ENCODE measurements at regions not wholly inside any gene's neighbourhood (a gene's known extent, or its start where the extent isn't known, plus 50 kb on each side); places are given as distances from the start of the nearest gene placed in this dataset.

- Histone ChIP-seq H3K4me3 (ENCODE audit: low read depth in 1 of 2, low read length in 1 of 2) (no peak overlapping the region), H3K9me3 (no peaks in the 10 kb centered on the region)
- no peak for TF ChIP-seq CTCF (IDR thresholded peaks at IDR 0.05)
Observed at GRCh38 chr1:190029441-190029840, 448.2 kb downstream of the BRINP3 start.

GRCh38 chr1:190043655-190044054 lies 434.0 kb downstream of the BRINP3 start:
- no peaks in the 10 kb centered on the region for H3K9me3 ChIP-seq
- no peaks in the 10 kb centered on the region for H3K27me3 ChIP-seq
- no peak overlapping the region for H3K4me3 ChIP-seq (ENCODE audit: low read depth in 1 of 2, low read length in 1 of 2)
- H3K4me1 ChIP-seq (ENCODE audit: control insufficient read depth in 1 of 2, insufficient read depth in 1 of 2, low read depth in 1 of 2, low read length in 1 of 2): no peaks in the 10 kb centered on the region
- TF ChIP-seq CTCF (IDR thresholded peaks at IDR 0.05): no peak
- H3K36me3 ChIP-seq: no peaks in the 10 kb centered on the region
- H3K27ac ChIP-seq: no peak overlapping the region

More at GRCh38 chr1:190029441-190029840, 448.2 kb downstream of the BRINP3 start:
- Histone ChIP-seq H3K36me3 (no peaks in the 10 kb centered on the region), H3K27me3 (no peaks in the 10 kb centered on the region), H3K27ac (no peak overlapping the region), H3K4me1 (ENCODE audit: control insufficient read depth in 1 of 2, insufficient read depth in 1 of 2, low read depth in 1 of 2, low read length in 1 of 2) (no peaks in the 10 kb centered on the region)

- no peaks in the 10 kb centered on the region for H3K36me3 ChIP-seq
- no peak overlapping the region for H3K27ac ChIP-seq
- H3K27me3 ChIP-seq: no peaks in the 10 kb centered on the region
- no peaks in the 10 kb centered on the region for H3K4me1 ChIP-seq (ENCODE audit: control insufficient read depth in 1 of 2, insufficient read depth in 1 of 2, low read depth in 1 of 2, low read length in 1 of 2)
- no peaks in the 10 kb centered on the region for H3K9me3 ChIP-seq
- no peak overlapping the region for H3K4me3 ChIP-seq (ENCODE audit: low read depth in 1 of 2, low read length in 1 of 2)
- TF ChIP-seq CTCF (IDR thresholded peaks at IDR 0.05): no peak
Observed at GRCh38 chr1:190046231-190046630, 431.4 kb downstream of the BRINP3 start.

Measured in neutrophil (primary cell).